DOHH2 (cell line): ENCODE measurements at regions not wholly inside any gene's neighbourhood (a gene's known extent, or its start where the extent isn't known, plus 50 kb on each side); places are given as distances from the start of the nearest gene placed in this dataset.

ENCODE experiments used
- H3F3A ChIP-seq: fragments of 200-600 bp; sonication (generic), shearing (Covaris generic); 2 replicates; pipeline ENCODE4 v1.6.0; 2016; ENCODE audit warnings: antibody characterized with exemption, mild to moderate bottlenecking; ENCODE audit not compliant: control insufficient read depth, insufficient read depth
- H3K27ac ChIP-seq: fragments of 200-600 bp; sonication (generic); 2 replicates; pipeline ENCODE4 v1.5.1; 2014; ENCODE audit warnings: low read depth, mild to moderate bottlenecking, low read length, moderate library complexity
- H3K27me3 ChIP-seq: fragments of 200-600 bp; sonication (generic); 2 replicates; pipeline ENCODE4 v1.6.1; 2014; ENCODE audit warnings: mild to moderate bottlenecking, low read length, mixed read lengths; ENCODE audit not compliant: control insufficient read depth
- H3K36me3 ChIP-seq: fragments of 200-600 bp; sonication (generic); 2 replicates; pipeline ENCODE4 v1.6.1; 2014; ENCODE audit warnings: mild to moderate bottlenecking, low read length, moderate library complexity, mixed read lengths; ENCODE audit not compliant: control insufficient read depth
- H3K4me1 ChIP-seq: fragments of 200-600 bp; sonication (generic); 2 replicates; pipeline ENCODE4 v1.6.1; 2014; ENCODE audit warnings: mild to moderate bottlenecking, low read length, mixed read lengths; ENCODE audit not compliant: control insufficient read depth
- H3K4me2 ChIP-seq: fragments of 200-600 bp; sonication (generic); 2 replicates; pipeline ENCODE4 v1.6.0; 2014; ENCODE audit warnings: mild to moderate bottlenecking, low read length, moderate library complexity
- H3K4me3 ChIP-seq: fragments of 200-600 bp; sonication (generic); 2 replicates; pipeline ENCODE4 v1.5.1; 2014; ENCODE audit warnings: mild to moderate bottlenecking, low read length, mixed read lengths
- H3K79me2 ChIP-seq: fragments of 200-600 bp; sonication (generic); 2 replicates; pipeline ENCODE4 v1.6.1; 2014; ENCODE audit warnings: mild to moderate bottlenecking, low read length, mixed read lengths; ENCODE audit not compliant: control insufficient read depth
- H3K9me2 ChIP-seq: fragments of 200-600 bp; sonication (generic); replicated peaks from 2 replicates; pipeline ENCODE4 v1.6.1; 2014; ENCODE audit warnings: mild to moderate bottlenecking, low read length, mixed read lengths; ENCODE audit not compliant: control insufficient read depth
- H3K9me3 ChIP-seq: fragments of 200-600 bp; sonication (generic); 2 replicates; pipeline ENCODE4 v1.6.1; 2014; ENCODE audit warnings: antibody characterized with exemption, low read length, mixed read lengths; ENCODE audit not compliant: control insufficient read depth, insufficient read depth
- H4K20me1 ChIP-seq: fragments of 200-600 bp; sonication (generic); 2 replicates; pipeline ENCODE4 v1.6.0; 2014; ENCODE audit warnings: low read depth, mild to moderate bottlenecking, antibody characterized with exemption, low read length, moderate library complexity; ENCODE audit not compliant: control insufficient read depth, insufficient read depth
- CTCF ChIP-seq: fragments of 200-600 bp; sonication (generic); IDR thresholded peaks from one replicate; pipeline ENCODE4 v1.5.1; 2014; ENCODE audit warnings: antibody characterized with exemption, mild to moderate bottlenecking, low read depth, low read length; ENCODE audit not compliant: poor library complexity, severe bottlenecking
- EZH2phosphoT487 ChIP-seq: fragments of 200-600 bp; sonication (generic); IDR thresholded peaks from 2 replicates; pipeline ENCODE4 v1.6.1; 2017; ENCODE audit warnings: borderline replicate concordance, mild to moderate bottlenecking, antibody characterized with exemption, low read length, moderate library complexity, mixed read lengths

GRCh38 chr7:136050462-136050847, 73.3 kb upstream of the MTPN start:
- TF ChIP-seq CTCF (no peak), EZH2phosphoT487 (no peak)
- Histone ChIP-seq H4K20me1 (no peaks in the 10 kb centered on the region), H3K27ac (no peak overlapping the region), H3K4me2 (no peak overlapping the region), H3K27me3 (no peaks in the 10 kb centered on the region), H3K36me3 (no peaks in the 10 kb centered on the region), H3K4me1 (no peaks in the 10 kb centered on the region), H3K9me2 (no peaks in the 10 kb centered on the region), H3K79me2 (no peaks in the 10 kb centered on the region), H3K4me3 (no peak overlapping the region), H3F3A (no peaks in the 10 kb centered on the region), H3K9me3 (no peaks in the 10 kb centered on the region)

GRCh38 chr7:136049818-136050461, 72.8 kb upstream of the MTPN start:
- Histone ChIP-seq H3K4me1 (no peaks in the 10 kb centered on the region), H3K9me3 (no peaks in the 10 kb centered on the region), H3F3A (no peaks in the 10 kb centered on the region), H3K4me2 (no peak overlapping the region), H3K79me2 (no peaks in the 10 kb centered on the region), H3K27ac (no peak overlapping the region), H4K20me1 (no peaks in the 10 kb centered on the region), H3K9me2 (no peaks in the 10 kb centered on the region), H3K4me3 (no peak overlapping the region), H3K36me3 (no peaks in the 10 kb centered on the region), H3K27me3 (no peaks in the 10 kb centered on the region)
- no peak for TF ChIP-seq CTCF
- TF ChIP-seq EZH2phosphoT487, result no peak

- Histone ChIP-seq H3K9me2 (no peaks in the 10 kb centered on the region), H3K27ac (no peak overlapping the region), H3K4me2 (no peak overlapping the region), H3K27me3 (no peaks in the 10 kb centered on the region), H4K20me1 (no peaks in the 10 kb centered on the region), H3K4me1 (no peaks in the 10 kb centered on the region), H3F3A (no peaks in the 10 kb centered on the region), H3K36me3 (no peaks in the 10 kb centered on the region), H3K79me2 (no peaks in the 10 kb centered on the region), H3K4me3 (no peak overlapping the region), H3K9me3 (no peaks in the 10 kb centered on the region)
- no peak for TF ChIP-seq CTCF
- no peak for TF ChIP-seq EZH2phosphoT487
These were observed 72.0 kb upstream of the MTPN start for GRCh38 chr7:136049117-136049516.
